Vagina (tissue), 2 donors: ENCODE measurements at regions not wholly inside any gene's neighbourhood (a gene's known extent, or its start where the extent isn't known, plus 50 kb on each side); places are given as distances from the start of the nearest gene placed in this dataset.

Source experiments
- DNase-seq, 2 donors: peaks; one replicate each; pipeline ENCODE4 v3.0.0-alpha.2; 2017; ENCODE audit errors: extremely low spot score in 2 of 2
- H3K27ac ChIP-seq: fragments of 200-600 bp; sonication (generic); one replicate; pipeline ENCODE4 v1.5.1; 2019
- H3K27me3 ChIP-seq: fragments of 200-600 bp; sonication (generic); one replicate; pipeline ENCODE4 v1.5.1; 2019
- H3K36me3 ChIP-seq, 2 donors: fragments of 200-600 bp; sonication (generic); one replicate each; pipeline ENCODE4 v1.5.1; 2017 to 2019
- H3K4me1 ChIP-seq: fragments of 200-600 bp; sonication (generic); one replicate; pipeline ENCODE4 v1.5.1; 2019
- H3K4me3 ChIP-seq, 2 donors: fragments of 200-600 bp; sonication (generic); 1 replicate in 1 of 2; 2 replicates in 1 of 2; pipeline ENCODE4 v1.5.1; 2016 to 2019
- H3K9me3 ChIP-seq: fragments of 200-600 bp; sonication (generic); one replicate; pipeline ENCODE4 v1.5.1; 2019
- POLR2A ChIP-seq, 2 donors: fragments of 450-650 bp; IDR thresholded peaks; one replicate each; pipeline ENCODE4 v1.6.1; 2017; ENCODE audit warnings: antibody characterized with exemption in 2 of 2, mild to moderate bottlenecking in 2 of 2, moderate library complexity in 2 of 2
- POLR2AphosphoS5 ChIP-seq, 2 donors: sonication (generic); formaldehyde crosslinking; IDR thresholded peaks; one replicate each; pipeline ENCODE4 v1.9.0; 2017; ENCODE audit warnings: antibody characterized with exemption in 2 of 2, mild to moderate bottlenecking in 2 of 2, low read depth in 1 of 2; ENCODE audit not compliant: insufficient read depth in 1 of 2
- intact Hi-C: fragments of 100-400 bp; cut with DNase I; formaldehyde crosslinking; loops from one replicate; pipeline ENCODE4 v1.15.1; 2023
- TF ChIP-seq, protein P1 (sequence below), 3 experiments: fragments of 450-650 bp in 2 of 3; fragments of 200-600 bp in 1 of 3; sonication (generic) in 1 of 3; IDR thresholded peaks; one replicate each; pipeline ENCODE4 v1.5.1; 2017 to 2019; ENCODE audit warnings: antibody characterized with exemption in 3 of 3, mild to moderate bottlenecking in 2 of 3, moderate library complexity in 2 of 3

DNA sequence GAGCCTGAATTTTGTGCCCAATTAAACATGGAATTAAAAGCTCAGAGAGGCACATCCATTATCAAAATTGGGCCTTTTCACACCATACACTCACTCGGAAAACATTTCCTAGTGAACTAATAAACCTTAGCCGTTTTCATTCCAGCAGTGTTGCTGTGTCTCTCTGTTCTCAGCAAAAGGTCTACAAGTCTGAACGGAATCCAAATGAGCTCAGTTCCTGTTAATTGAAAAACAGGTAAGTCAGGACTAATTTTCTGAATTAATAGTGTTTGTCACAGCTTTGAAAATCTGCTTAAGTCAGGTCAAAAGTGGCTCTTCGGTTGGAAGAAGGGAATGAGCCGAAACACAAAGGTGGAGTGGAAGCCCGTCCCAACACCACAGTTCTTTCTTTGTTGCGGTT, 163.3 kb upstream of the RALGAPA2 start:
- TF ChIP-seq POLR2AphosphoS5 (IDR thresholded peaks at IDR 0.05; ENCODE audit: insufficient read depth in 1 of 2, low read depth in 1 of 2), result no peak
- TF ChIP-seq, protein P1, sequence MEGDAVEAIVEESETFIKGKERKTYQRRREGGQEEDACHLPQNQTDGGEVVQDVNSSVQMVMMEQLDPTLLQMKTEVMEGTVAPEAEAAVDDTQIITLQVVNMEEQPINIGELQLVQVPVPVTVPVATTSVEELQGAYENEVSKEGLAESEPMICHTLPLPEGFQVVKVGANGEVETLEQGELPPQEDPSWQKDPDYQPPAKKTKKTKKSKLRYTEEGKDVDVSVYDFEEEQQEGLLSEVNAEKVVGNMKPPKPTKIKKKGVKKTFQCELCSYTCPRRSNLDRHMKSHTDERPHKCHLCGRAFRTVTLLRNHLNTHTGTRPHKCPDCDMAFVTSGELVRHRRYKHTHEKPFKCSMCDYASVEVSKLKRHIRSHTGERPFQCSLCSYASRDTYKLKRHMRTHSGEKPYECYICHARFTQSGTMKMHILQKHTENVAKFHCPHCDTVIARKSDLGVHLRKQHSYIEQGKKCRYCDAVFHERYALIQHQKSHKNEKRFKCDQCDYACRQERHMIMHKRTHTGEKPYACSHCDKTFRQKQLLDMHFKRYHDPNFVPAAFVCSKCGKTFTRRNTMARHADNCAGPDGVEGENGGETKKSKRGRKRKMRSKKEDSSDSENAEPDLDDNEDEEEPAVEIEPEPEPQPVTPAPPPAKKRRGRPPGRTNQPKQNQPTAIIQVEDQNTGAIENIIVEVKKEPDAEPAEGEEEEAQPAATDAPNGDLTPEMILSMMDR (IDR thresholded peaks at IDR 0.05), result no peak
- no peak for TF ChIP-seq POLR2A (IDR thresholded peaks at IDR 0.05)
- H3K36me3 ChIP-seq, result no peaks in the 10 kb centered on the region
- no peak overlapping the region for H3K27ac ChIP-seq
- no peaks in the 10 kb centered on the region for H3K4me1 ChIP-seq
- no peaks in the 10 kb centered on the region for H3K27me3 ChIP-seq
- H3K4me3 ChIP-seq, result no peak overlapping the region
- H3K9me3 ChIP-seq, result no peaks in the 10 kb centered on the region
- DNase-seq, result no peak
- intact Hi-C loops, result no loop called here

DNA sequence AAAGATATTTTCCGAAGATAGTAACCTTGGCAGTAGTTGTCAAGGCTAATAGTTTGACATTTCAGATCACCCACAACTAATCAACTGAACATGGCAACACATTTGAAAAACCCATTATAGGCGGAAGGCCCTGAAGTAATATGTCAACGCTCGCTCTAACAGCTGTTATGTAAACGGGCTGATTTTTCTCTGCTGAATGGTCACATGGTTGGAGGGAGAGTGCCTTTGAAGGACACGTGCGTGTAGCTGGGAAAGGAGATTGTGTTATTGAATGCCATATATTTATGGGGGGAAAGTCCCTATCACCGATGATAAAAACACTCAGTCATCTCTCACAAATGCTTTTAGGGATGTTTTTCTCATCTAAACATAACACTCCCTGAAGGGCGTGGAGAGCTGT, 160.0 kb upstream of the RALGAPA2 start:
- Histone ChIP-seq H3K36me3 (no peaks in the 10 kb centered on the region), H3K27me3 (no peaks in the 10 kb centered on the region), H3K9me3 (no peaks in the 10 kb centered on the region), H3K4me1 (no peaks in the 10 kb centered on the region), H3K4me3 (no peak overlapping the region), H3K27ac (no peak overlapping the region)
- no peak for DNase-seq
- intact Hi-C loops, result no loop called here
- no peak for TF ChIP-seq POLR2AphosphoS5 (IDR thresholded peaks at IDR 0.05; ENCODE audit: insufficient read depth in 1 of 2, low read depth in 1 of 2)
- TF ChIP-seq, protein P1 (IDR thresholded peaks at IDR 0.05), result no peak
- TF ChIP-seq POLR2A (IDR thresholded peaks at IDR 0.05), result no peak

DNA sequence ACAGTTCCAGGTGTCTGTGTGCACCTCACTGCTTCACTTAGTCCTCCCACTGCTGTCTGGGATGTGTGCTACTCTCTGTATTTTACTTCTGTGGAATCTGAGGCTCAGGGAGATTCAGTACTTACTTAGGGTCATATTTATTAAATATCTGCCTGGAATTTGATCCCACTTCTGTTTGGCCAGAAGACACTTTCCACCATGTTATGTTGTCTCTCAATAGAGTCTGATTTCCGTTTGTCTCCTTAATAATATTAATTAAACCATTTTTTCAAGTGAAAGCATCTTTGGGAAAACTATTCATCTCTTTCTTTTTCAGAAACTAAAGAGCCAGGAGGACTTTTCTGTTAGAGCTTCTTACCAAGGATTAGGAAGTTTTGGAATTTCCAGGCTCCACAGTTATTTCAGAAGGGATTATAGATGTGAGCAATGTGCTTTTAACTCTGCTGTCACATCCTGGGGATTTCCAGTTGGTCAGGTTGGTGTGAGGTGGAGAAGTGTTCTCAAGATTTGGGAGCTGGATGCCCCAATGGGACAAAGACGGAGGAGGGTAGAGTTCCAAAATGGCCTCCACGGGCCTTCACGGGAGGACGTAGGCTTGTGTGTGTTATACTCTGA, 156.8 kb upstream of the RALGAPA2 start:
- H3K27me3 ChIP-seq, result no peaks in the 10 kb centered on the region
- no peaks in the 10 kb centered on the region for H3K9me3 ChIP-seq
- intact Hi-C loops, result no loop called here
- H3K4me3 ChIP-seq, result no peak overlapping the region
- TF ChIP-seq POLR2A (IDR thresholded peaks at IDR 0.05), result no peak
- TF ChIP-seq, protein P1 (IDR thresholded peaks at IDR 0.05), result no peak
- TF ChIP-seq POLR2AphosphoS5 (IDR thresholded peaks at IDR 0.05; ENCODE audit: insufficient read depth in 1 of 2, low read depth in 1 of 2), result no peak
- DNase-seq, result no peak
- H3K36me3 ChIP-seq, result no peaks in the 10 kb centered on the region
- H3K4me1 ChIP-seq, result no peaks in the 10 kb centered on the region
- H3K27ac ChIP-seq, result no peak overlapping the region

DNA sequence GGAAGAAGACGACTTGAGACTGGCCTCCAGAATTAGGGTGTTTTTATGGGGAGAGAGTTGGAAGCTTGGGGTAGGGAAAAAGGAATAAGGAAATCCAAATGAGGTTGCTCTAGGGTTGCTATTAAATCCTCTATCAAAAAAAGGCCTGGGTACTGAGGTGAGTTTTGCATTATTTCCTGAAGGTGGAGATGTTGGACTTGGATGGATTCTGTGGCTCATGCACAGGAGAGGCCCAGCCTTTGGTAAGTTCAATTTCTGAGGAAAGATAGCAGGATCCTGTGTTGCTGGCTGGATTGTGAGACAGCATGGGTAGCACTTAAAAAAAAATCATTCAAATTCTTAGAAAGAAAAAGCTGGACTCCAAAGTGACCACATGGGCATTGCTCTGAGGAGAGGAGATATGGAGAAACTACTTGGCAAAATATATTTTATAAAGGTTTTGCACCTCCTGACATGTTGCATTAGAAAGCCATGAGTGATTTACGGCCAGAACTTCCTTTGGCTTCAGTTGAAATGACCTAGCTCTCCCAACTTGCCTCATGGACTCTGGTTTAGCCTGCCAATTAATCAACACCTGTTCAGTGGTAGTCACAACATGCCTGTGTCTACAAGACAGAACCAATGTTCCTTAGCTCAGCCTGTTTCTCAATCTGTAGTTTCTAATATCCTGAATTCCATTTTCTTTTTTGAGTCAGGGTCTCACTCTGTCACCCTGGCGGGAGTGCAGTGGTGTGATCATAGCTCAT, 152.1 kb upstream of the RALGAPA2 start:
- no peaks in the 10 kb centered on the region for H3K4me1 ChIP-seq
- intact Hi-C loops, result no loop called here
- H3K36me3 ChIP-seq, result no peaks in the 10 kb centered on the region
- no peak overlapping the region for H3K4me3 ChIP-seq
- H3K27ac ChIP-seq, result no peak overlapping the region
- TF ChIP-seq, protein P1 (IDR thresholded peaks at IDR 0.05), result no peak
- TF ChIP-seq POLR2AphosphoS5 (IDR thresholded peaks at IDR 0.05; ENCODE audit: insufficient read depth in 1 of 2, low read depth in 1 of 2), result no peak
- no peak for TF ChIP-seq POLR2A (IDR thresholded peaks at IDR 0.05)
- H3K9me3 ChIP-seq, result no peaks in the 10 kb centered on the region
- H3K27me3 ChIP-seq, result no peaks in the 10 kb centered on the region
- no peak for DNase-seq
